AG10803 (cell line): ENCODE measurements at regions not wholly inside any gene's neighbourhood (a gene's known extent, or its start where the extent isn't known, plus 50 kb on each side); places are given as distances from the start of the nearest gene placed in this dataset.
A peak's percentile ranks its signal among the peaks of the same experiment; 100 is the strongest.
"Not testable (repeated sequence)": the region's sequence is repeated elsewhere in the genome, so short reads cannot be mapped to it uniquely, and the experiment has no call there.

Source experiments
- DNase-seq: peaks from one replicate; pipeline ENCODE4 v3.0.0; 2010; ENCODE audit warnings: low read depth
- H3K4me3 ChIP-seq: 2 replicates; pipeline ENCODE4 v1.5.1; 2011; ENCODE audit warnings: mild to moderate bottlenecking, low read length, control low read depth
- TF ChIP-seq, protein P1 (sequence below): conservative IDR thresholded peaks from 2 replicates; pipeline ENCODE4 v1.5.1; 2011; ENCODE audit warnings: mild to moderate bottlenecking, low read length, control low read depth, inconsistent platforms

GRCh38 chr7:142519079-142520078 lies 229.9 kb upstream of the PRSS1 start:
- TF ChIP-seq, protein P1, sequence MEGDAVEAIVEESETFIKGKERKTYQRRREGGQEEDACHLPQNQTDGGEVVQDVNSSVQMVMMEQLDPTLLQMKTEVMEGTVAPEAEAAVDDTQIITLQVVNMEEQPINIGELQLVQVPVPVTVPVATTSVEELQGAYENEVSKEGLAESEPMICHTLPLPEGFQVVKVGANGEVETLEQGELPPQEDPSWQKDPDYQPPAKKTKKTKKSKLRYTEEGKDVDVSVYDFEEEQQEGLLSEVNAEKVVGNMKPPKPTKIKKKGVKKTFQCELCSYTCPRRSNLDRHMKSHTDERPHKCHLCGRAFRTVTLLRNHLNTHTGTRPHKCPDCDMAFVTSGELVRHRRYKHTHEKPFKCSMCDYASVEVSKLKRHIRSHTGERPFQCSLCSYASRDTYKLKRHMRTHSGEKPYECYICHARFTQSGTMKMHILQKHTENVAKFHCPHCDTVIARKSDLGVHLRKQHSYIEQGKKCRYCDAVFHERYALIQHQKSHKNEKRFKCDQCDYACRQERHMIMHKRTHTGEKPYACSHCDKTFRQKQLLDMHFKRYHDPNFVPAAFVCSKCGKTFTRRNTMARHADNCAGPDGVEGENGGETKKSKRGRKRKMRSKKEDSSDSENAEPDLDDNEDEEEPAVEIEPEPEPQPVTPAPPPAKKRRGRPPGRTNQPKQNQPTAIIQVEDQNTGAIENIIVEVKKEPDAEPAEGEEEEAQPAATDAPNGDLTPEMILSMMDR: no peak; the same call in 1 of the 2 replicates
- DNase-seq: no peak
- H3K4me3 ChIP-seq: no peak overlapping the region

DNA sequence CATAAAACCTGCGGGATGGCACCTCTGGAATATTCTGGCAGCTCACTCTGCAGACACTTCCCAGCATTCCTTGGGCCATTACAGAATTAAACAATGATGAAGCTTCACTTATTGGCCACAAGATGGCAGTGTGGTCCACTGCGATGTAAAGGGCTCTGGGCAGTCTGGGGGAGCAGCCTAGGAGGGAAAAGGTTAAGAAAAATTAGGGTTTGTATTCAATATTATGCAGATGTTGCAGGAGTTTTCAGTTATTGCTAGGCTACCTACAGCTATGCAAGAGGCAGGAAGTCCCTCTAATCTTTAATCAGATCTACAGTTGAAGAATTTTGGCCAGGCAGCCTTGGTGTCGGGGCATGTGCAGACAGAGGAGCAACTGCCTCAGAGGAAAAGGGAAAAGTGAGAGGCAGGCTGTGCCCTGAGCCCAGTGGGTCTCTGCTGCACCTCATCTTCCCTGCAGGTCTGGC lies 233.2 kb upstream of the PRSS1 start:
- TF ChIP-seq, protein P1: peak; percentile 82
- no peak overlapping the region for H3K4me3 ChIP-seq
- DNase-seq: peak; percentile 72

GRCh38 chr7:142514716-142515115 lies 234.6 kb upstream of the PRSS1 start:
- not testable (repeated sequence) for DNase-seq, H3K4me3 ChIP-seq

GRCh38 chr7:142513178-142513955 lies 235.9 kb upstream of the PRSS1 start:
- TF ChIP-seq, protein P1: no peak
- no peak overlapping the region for H3K4me3 ChIP-seq
- peak; percentile 15 for DNase-seq

- no peak for DNase-seq
- no peak overlapping the region for H3K4me3 ChIP-seq
- TF ChIP-seq, protein P1: no peak
These were observed 237.5 kb upstream of the PRSS1 start for GRCh38 chr7:142511801-142512200.

GRCh38 chr7:142511374-142511773 lies 237.9 kb upstream of the PRSS1 start:
- DNase-seq: no peak
- no peak overlapping the region for H3K4me3 ChIP-seq
- TF ChIP-seq, protein P1: no peak

DNA sequence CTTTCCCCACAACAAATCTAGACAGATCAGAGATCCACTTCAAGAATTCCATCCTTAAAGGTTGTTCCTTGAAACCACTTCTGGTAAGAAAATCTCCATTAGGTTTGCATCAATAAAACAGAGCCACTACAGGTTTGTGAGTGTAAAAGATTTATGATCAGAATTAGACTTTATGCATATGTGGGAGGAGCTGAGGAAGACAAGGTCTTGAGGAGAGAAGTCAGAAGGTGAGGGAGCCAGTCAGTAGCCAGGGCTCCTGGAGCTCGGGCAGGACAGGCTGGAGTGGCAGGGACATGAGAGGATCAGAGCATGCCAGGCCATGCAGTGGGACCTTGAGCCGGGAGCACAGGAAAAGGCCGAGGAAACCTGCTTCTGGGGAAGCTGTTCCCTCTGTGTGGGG lies 240.0 kb upstream of the PRSS1 start:
- DNase-seq, H3K4me3 ChIP-seq: not testable (repeated sequence)
